H1 (cell line): ENCODE measurements at regions not wholly inside any gene's neighbourhood (a gene's known extent, or its start where the extent isn't known, plus 50 kb on each side); places are given as distances from the start of the nearest gene placed in this dataset.

Experiments
- CTCF ChIA-PET: fragments of 300-600 bp; sonication (Branson Sonifier 250); formaldehyde crosslinking; loops from one replicate; lab custom pipeline; 2021; ENCODE audit not compliant: partially characterized antibody; lab: Charles Lee
- POLR2A ChIA-PET: fragments of 300-600 bp; sonication (Branson Sonifier 250); formaldehyde crosslinking; loops from one replicate; lab custom pipeline; 2021; ENCODE audit warnings: inconsistent platforms; ENCODE audit not compliant: partially characterized antibody; lab: Charles Lee
- DNase-seq, 2 experiments: peaks; one replicate each; pipeline versions ENCODE4 v3.0.0 to v3.0.0-alpha.2; 2010 to 2022; ENCODE audit warnings: low spot score in 2 of 2, low read depth in 1 of 2, mixed read lengths in 1 of 2
- FAIRE-seq: peaks from 2 replicates; lab custom pipeline; 2011; peaks lifted over from hg19 to GRCh38; lab: Jason Lieb, UNC
- H2AFZ ChIP-seq: 2 replicates; pipeline ENCODE4 v1.8.1; 2012; ENCODE audit warnings: low read length, inconsistent platforms
- H2AK5ac ChIP-seq: 2 replicates; pipeline ENCODE4 v1.6.1; 2013; ENCODE audit warnings: low read depth, low read length
- H2BK120ac ChIP-seq: replicated peaks from 2 replicates; pipeline ENCODE3; 2013; ENCODE audit warnings: low read depth, low read length, inconsistent platforms
- H2BK12ac ChIP-seq: 2 replicates; pipeline ENCODE4 v1.6.1; 2013; ENCODE audit warnings: low read depth, low read length
- H2BK15ac ChIP-seq: 2 replicates; pipeline ENCODE4 v1.6.1; 2013; ENCODE audit warnings: low read length
- H2BK20ac ChIP-seq: 2 replicates; pipeline ENCODE4 v1.6.1; 2013; ENCODE audit warnings: low read length
- H2BK5ac ChIP-seq: 2 replicates; pipeline ENCODE4 v1.6.1; 2013; ENCODE audit warnings: low read depth, low read length
- H3K14ac ChIP-seq: 2 replicates; pipeline ENCODE4 v1.6.1; 2013; ENCODE audit warnings: inconsistent platforms; ENCODE audit not compliant: insufficient read length
- H3K18ac ChIP-seq: 2 replicates; pipeline ENCODE4 v1.6.1; 2013; ENCODE audit warnings: low read length; ENCODE audit errors: extremely low read depth
- H3K23ac ChIP-seq: 2 replicates; pipeline ENCODE4 v1.6.1; 2013; ENCODE audit warnings: inconsistent platforms; ENCODE audit not compliant: insufficient read length
- H3K23me2 ChIP-seq: 2 replicates; pipeline ENCODE4 v1.6.1; 2013; ENCODE audit warnings: low read depth, low read length
- H3K27ac ChIP-seq: 2 replicates; pipeline ENCODE4 v1.6.1; 2011; ENCODE audit warnings: low read depth, low read length, inconsistent platforms
- H3K27me3 ChIP-seq, 4 experiments: replicated peaks in 1 of 4; 1 replicate in 1 of 4; 2 replicates in 3 of 4; pipeline versions ENCODE4 v1.6.1 to v1.8.1; 2011 to 2013; ENCODE audit warnings: low read length in 3 of 4, mild to moderate bottlenecking in 3 of 4, inconsistent platforms in 2 of 4, mixed read lengths in 2 of 4, moderate library complexity in 1 of 4; ENCODE audit not compliant: control insufficient read depth in 3 of 4, insufficient read depth in 3 of 4; ENCODE audit errors: extremely low read depth in 1 of 4
- H3K36me3 ChIP-seq, 4 experiments: 2 replicates each; pipeline versions ENCODE4 v1.6.1 to v1.8.1; 2011 to 2013; ENCODE audit warnings: mild to moderate bottlenecking in 4 of 4, low read length in 3 of 4, moderate library complexity in 2 of 4, control low read depth in 1 of 4, inconsistent platforms in 1 of 4; ENCODE audit not compliant: insufficient read depth in 4 of 4, control insufficient read depth in 2 of 4
- H3K4ac ChIP-seq: replicated peaks from 2 replicates; pipeline ENCODE3; 2013; ENCODE audit warnings: low read length, low read depth, mixed read lengths, inconsistent platforms; ENCODE audit not compliant: insufficient read length
- H3K4me1 ChIP-seq, 4 experiments: replicated peaks in 1 of 4; 1 replicate in 1 of 4; 2 replicates in 3 of 4; pipeline versions ENCODE4 v1.6.1 to v1.8.1; 2011 to 2013; ENCODE audit warnings: low read length in 3 of 4, inconsistent platforms in 2 of 4, mixed read lengths in 1 of 4; ENCODE audit not compliant: insufficient read depth in 4 of 4, control insufficient read depth in 3 of 4
- H3K4me2 ChIP-seq, 2 experiments: 2 replicates each; pipeline versions ENCODE4 v1.6.1 to v1.8.1; 2011 to 2013; ENCODE audit warnings: low read depth in 2 of 2, low read length in 2 of 2, control low read depth in 1 of 2, inconsistent platforms in 1 of 2, mild to moderate bottlenecking in 1 of 2; ENCODE audit not compliant: insufficient read depth in 1 of 2
- H3K4me3 ChIP-seq, 4 experiments: fragments of 200-600, 300-600 bp in 1 of 4; sonication (generic), shearing (Covaris generic), sonication (Bioruptor Twin) in 1 of 4; 2 replicates each; pipeline versions ENCODE4 v1.5.1 to v1.8.1; 2011 to 2016; ENCODE audit warnings: low read length in 4 of 4, low read depth in 3 of 4, control low read depth in 2 of 4, inconsistent platforms in 2 of 4, mild to moderate bottlenecking in 2 of 4, mixed read lengths in 1 of 4, moderate library complexity in 1 of 4; ENCODE audit not compliant: insufficient read depth in 2 of 4; ENCODE audit errors: extremely low read depth in 1 of 4
- H3K56ac ChIP-seq: replicated peaks from 2 replicates; pipeline ENCODE3; 2013; ENCODE audit warnings: low read depth, mild to moderate bottlenecking, mixed read lengths, low read length, inconsistent platforms; ENCODE audit not compliant: insufficient read length
- H3K79me1 ChIP-seq: 2 replicates; pipeline ENCODE4 v1.6.1; 2013; ENCODE audit warnings: low read depth, low read length, control low read depth
- H3K79me2 ChIP-seq, 2 experiments: 2 replicates each; pipeline versions ENCODE4 v1.6.1 to v1.8.1; 2012 to 2013; ENCODE audit warnings: low read length in 2 of 2, mild to moderate bottlenecking in 2 of 2, inconsistent platforms in 1 of 2; ENCODE audit not compliant: insufficient read depth in 2 of 2, control insufficient read depth in 1 of 2
- H3K9ac ChIP-seq, 4 experiments: replicated peaks in 1 of 4; 1 replicate in 1 of 4; 2 replicates in 3 of 4; pipeline versions ENCODE4 v1.6.1 to v1.8.1; 2011 to 2013; ENCODE audit warnings: low read depth in 3 of 4, low read length in 3 of 4, control low read depth in 2 of 4, mild to moderate bottlenecking in 2 of 4, moderate library complexity in 2 of 4, inconsistent platforms in 1 of 4; ENCODE audit errors: extremely low read depth in 1 of 4
- H3K9me3 ChIP-seq, 2 experiments: 2 replicates each; pipeline versions ENCODE4 v1.6.1 to v1.8.1; 2012 to 2013; ENCODE audit warnings: mild to moderate bottlenecking in 2 of 2, moderate library complexity in 2 of 2, control low read depth in 1 of 2, inconsistent platforms in 1 of 2, low read depth in 1 of 2, low read length in 1 of 2, mixed read lengths in 1 of 2; ENCODE audit not compliant: insufficient read depth in 2 of 2
- H4K20me1 ChIP-seq, 2 experiments: replicated peaks in 1 of 2; 2 replicates each; pipeline versions ENCODE3 to v1.8.1; 2011 to 2013; ENCODE audit warnings: inconsistent platforms in 2 of 2, low read length in 2 of 2, mild to moderate bottlenecking in 1 of 2; ENCODE audit not compliant: insufficient read depth in 2 of 2, control insufficient read depth in 1 of 2
- H4K5ac ChIP-seq: 2 replicates; pipeline ENCODE4 v1.6.1; 2013; ENCODE audit warnings: low read length, low read depth, mixed read lengths, inconsistent platforms; ENCODE audit not compliant: insufficient read length
- H4K8ac ChIP-seq: 2 replicates; pipeline ENCODE4 v1.8.0; 2013; ENCODE audit warnings: mild to moderate bottlenecking, moderate library complexity, low read length, inconsistent platforms; ENCODE audit not compliant: insufficient read depth; ENCODE audit errors: extremely low read depth
- H4K91ac ChIP-seq: replicated peaks from 2 replicates; pipeline ENCODE3; 2013; ENCODE audit warnings: low read length, mixed read lengths, inconsistent platforms; ENCODE audit not compliant: insufficient read length
- BACH1 ChIP-seq: IDR thresholded peaks from 2 replicates; pipeline ENCODE4 v1.6.1; 2012; ENCODE audit warnings: low read length, improper control_type of control experiment
- CREB1 ChIP-seq: IDR thresholded peaks from 2 replicates; pipeline ENCODE4 v1.6.1; 2012; ENCODE audit warnings: inconsistent platforms
- NRF1 ChIP-seq: IDR thresholded peaks from 2 replicates; pipeline ENCODE4 v1.6.1; 2011; ENCODE audit warnings: mild to moderate bottlenecking, low read depth, low read length, improper control_type of control experiment
- SRF ChIP-seq: IDR thresholded peaks from 2 replicates; pipeline ENCODE4 v1.6.1; 2011; ENCODE audit warnings: mild to moderate bottlenecking, low read depth, low read length, moderate library complexity
- WGBS, 2 experiments: shearing (Covaris generic) in 1 of 2; methylation state at CpG; one replicate each; pipeline versions ENCODE4 v1.1.6 to v1.1.7; 2013 to 2015; ENCODE audit warnings: low lambda C conversion rate in 2 of 2, mixed read lengths in 2 of 2, inconsistent platforms in 1 of 2, low coverage in 1 of 2, missing lambda C conversion rate in 1 of 2; ENCODE audit not compliant: insufficient replicate concordance in 2 of 2, insufficient coverage in 1 of 2, insufficient read length in 1 of 2; ENCODE audit errors: extremely low coverage in 1 of 2, missing lambda C conversion rate in 1 of 2; 5-methylcytosine and 5-hydroxymethylcytosine counted together
- TF ChIP-seq, protein P1 (sequence below): IDR thresholded peaks from 2 replicates; pipeline ENCODE4 v1.6.1; 2012; ENCODE audit warnings: low read length, inconsistent platforms

DNA sequence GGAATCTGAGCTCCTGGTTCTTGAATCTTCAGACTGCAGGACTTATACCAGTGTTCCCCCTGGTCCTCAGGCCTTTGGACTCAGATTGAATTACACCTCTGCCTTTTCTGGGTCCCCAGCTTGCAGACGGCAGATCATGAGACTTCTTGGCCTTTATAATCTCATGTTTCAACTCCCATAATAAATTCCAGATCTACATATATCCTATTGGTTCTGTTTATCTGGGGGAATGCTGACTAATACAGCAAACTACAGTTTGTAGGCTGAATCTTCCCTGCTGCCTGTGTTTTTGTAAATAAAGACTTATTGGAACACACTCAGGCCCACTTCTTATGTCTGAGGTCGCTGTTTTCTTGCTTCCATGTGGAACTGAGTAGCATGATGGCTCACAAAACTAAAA is 184.7 kb downstream of the HDGFL1 start:
- Histone ChIP-seq H3K27me3 (no peaks in the 10 kb centered on the region), H3K4me2 (no peak overlapping the region), H3K36me3 (no peaks in the 10 kb centered on the region), H3K23me2 (peaks cover 2% of the 10 kb centered on the region; the same call in 1 of the 2 replicates), H2BK20ac (no peak overlapping the region), H3K9me3 (no peaks in the 10 kb centered on the region), H4K5ac (no peak overlapping the region), H4K8ac (no peak overlapping the region), H3K27ac (no peak overlapping the region), H2BK120ac (no peak overlapping the region), H3K14ac (no peak overlapping the region), H4K20me1 (no peaks in the 10 kb centered on the region), H3K23ac (no peak overlapping the region), H4K91ac (no peak overlapping the region), H3K9ac (no peak overlapping the region), H3K4me3 (no peak overlapping the region), H2BK5ac (no peak overlapping the region), H2AFZ (no peak overlapping the region), H3K4ac (no peak overlapping the region), H2BK15ac (no peak overlapping the region), H3K79me1 (no peaks in the 10 kb centered on the region), H3K4me1 (no peaks in the 10 kb centered on the region), H3K79me2 (no peaks in the 10 kb centered on the region), H2BK12ac (no peak overlapping the region), H2AK5ac (no peak overlapping the region), H3K18ac (no peak overlapping the region), H3K56ac (no peak overlapping the region)
- WGBS, 2 experiments: 54% methylated on average over 2 of the region's 2 CpGs; no CpG with 5 or more reads in 1 of the 2 experiments
- FAIRE-seq: no peak
- POLR2A ChIA-PET: no interaction called here
- DNase-seq: no peak
- CTCF ChIA-PET: no interaction called here
- TF ChIP-seq BACH1 (no peak), CREB1 (no peak), NRF1 (no peak), SRF (no peak)
- TF ChIP-seq, protein P1, sequence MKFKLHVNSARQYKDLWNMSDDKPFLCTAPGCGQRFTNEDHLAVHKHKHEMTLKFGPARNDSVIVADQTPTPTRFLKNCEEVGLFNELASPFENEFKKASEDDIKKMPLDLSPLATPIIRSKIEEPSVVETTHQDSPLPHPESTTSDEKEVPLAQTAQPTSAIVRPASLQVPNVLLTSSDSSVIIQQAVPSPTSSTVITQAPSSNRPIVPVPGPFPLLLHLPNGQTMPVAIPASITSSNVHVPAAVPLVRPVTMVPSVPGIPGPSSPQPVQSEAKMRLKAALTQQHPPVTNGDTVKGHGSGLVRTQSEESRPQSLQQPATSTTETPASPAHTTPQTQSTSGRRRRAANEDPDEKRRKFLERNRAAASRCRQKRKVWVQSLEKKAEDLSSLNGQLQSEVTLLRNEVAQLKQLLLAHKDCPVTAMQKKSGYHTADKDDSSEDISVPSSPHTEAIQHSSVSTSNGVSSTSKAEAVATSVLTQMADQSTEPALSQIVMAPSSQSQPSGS: no peak
